ENCODE measurements at regions not wholly inside any gene's neighbourhood (a gene's known extent, or its start where the extent isn't known, plus 50 kb on each side); places are given as distances from the start of the nearest gene placed in this dataset.

- Histone ChIP-seq H3K9me3 (replicated peaks; ENCODE audit: control insufficient read depth, insufficient read depth, low read depth, low read length) (no peaks in the 10 kb centered on the region), H3K4me2 (ENCODE audit: insufficient read depth, low read length) (no peak overlapping the region), H3K27me3 (ENCODE audit: control insufficient read depth in 2 of 2, insufficient read depth in 2 of 2, low read length in 2 of 2) (peaks cover 2 to 6% of the 10 kb centered on the region in 2 experiments; a peak in 2 of 5 replicates), H3K9ac (ENCODE audit: insufficient read depth in 1 of 2, low read depth in 2 of 2, low read length in 2 of 2) (no peak overlapping the region), H3K9me1 (ENCODE audit: control insufficient read depth, insufficient read depth, low read length) (no peaks in the 10 kb centered on the region), H3K4me1 (replicated peaks in 1 of 2; ENCODE audit: control insufficient read depth in 2 of 2, insufficient read depth in 2 of 2, low read length in 2 of 2) (no peaks in the 10 kb centered on the region), H4K20me1 (replicated peaks; ENCODE audit: control insufficient read depth, insufficient read depth, low read length) (no peaks in the 10 kb centered on the region), H3K36me3 (ENCODE audit: control insufficient read depth, insufficient read depth, low read length) (no peaks in the 10 kb centered on the region), H2AFZ (ENCODE audit: low read depth, low read length) (no peak overlapping the region), H3K79me2 (ENCODE audit: control insufficient read depth, insufficient read depth, low read length) (no peaks in the 10 kb centered on the region), H3K27ac (ENCODE audit: extremely low read depth, low read depth, low read length) (no peak overlapping the region), H3K4me3 (no peak overlapping the region)
- 2% methylated on average over 5 of the region's 5 CpGs for WGBS (ENCODE audit: insufficient coverage, low coverage, missing lambda C conversion rate)
- no TSS peak for BruUV-seq (replicated peaks)
- ChIA-PET CTCF (ENCODE audit: low intra/inter-chr PET ratio) (no interaction called here), POLR2A (no interaction called here)
- no peak for TF ChIP-seq RBM22 (IDR thresholded peaks at IDR 0.05; ENCODE audit: low read depth, low read length, poor library complexity, severe bottlenecking)
- no peak for TF ChIP-seq NFXL1 (CRISPR knock-in tag; IDR thresholded peaks at IDR 0.05)
- no peak for TF ChIP-seq NONO (IDR thresholded peaks at IDR 0.05; ENCODE audit: low read depth in 2 of 2, low read length in 1 of 2)
- TF ChIP-seq MCM7 (IDR thresholded peaks at IDR 0.05) = no peak
- TF ChIP-seq ZBTB2 (IDR thresholded peaks at IDR 0.05) = no peak
- TF ChIP-seq SLC30A9 (CRISPR knock-in tag; IDR thresholded peaks at IDR 0.05) = no peak
- TF ChIP-seq KDM2B (CRISPR knock-in tag; IDR thresholded peaks at IDR 0.05) = no peak
- no peak for TF ChIP-seq NR1H2 (CRISPR knock-in tag; IDR thresholded peaks at IDR 0.05)
- TF ChIP-seq TFE3 (CRISPR knock-in tag; IDR thresholded peaks at IDR 0.05) = no peak
- TF ChIP-seq POLR2H (tag; IDR thresholded peaks at IDR 0.05; ENCODE audit: low read depth) = no peak
- no peak for TF ChIP-seq ZNF124 (CRISPR knock-in tag; IDR thresholded peaks at IDR 0.05)
- ATAC-seq (no peak), FAIRE-seq (no peak), DNase-seq (ENCODE audit: extremely low read depth in 1 of 4, low spot score in 3 of 4) (no peak)
- intact Hi-C loops (cut with micrococcal nuclease) = no loop called here
- in situ Hi-C loops (cut with MboI) = no loop called here
These were observed 118.7 kb downstream of the BEND2 start for GRCh38 chrX:18102006-18102405.

Data from K562 (cell line).